ENCODE measurements at regions not wholly inside any gene's neighbourhood (a gene's known extent, or its start where the extent isn't known, plus 50 kb on each side); places are given as distances from the start of the nearest gene placed in this dataset.

GRCh38 chr16:60646631-60647030 lies 1389.6 kb downstream of the CDH8 start:
- TF ChIP-seq YY1 (IDR thresholded peaks at IDR 0.05; ENCODE audit: low read depth) (no peak), CEBPB (IDR thresholded peaks at IDR 0.05) (no peak)

- TF ChIP-seq TCF12 (IDR thresholded peaks at IDR 0.05; ENCODE audit: low read depth) (no peak), TEAD4 (IDR thresholded peaks at IDR 0.05) (no peak), CREB1 (IDR thresholded peaks at IDR 0.05; ENCODE audit: low read depth) (no peak), ZBTB7A (IDR thresholded peaks at IDR 0.05; ENCODE audit: low read depth) (no peak), RAD21 (IDR thresholded peaks at IDR 0.05; ENCODE audit: low read depth) (no peak), MAX (IDR thresholded peaks at IDR 0.05) (no peak), EGR1 (IDR thresholded peaks at IDR 0.05) (no peak), FOXM1 (IDR thresholded peaks at IDR 0.05; ENCODE audit: borderline replicate concordance, low read depth) (no peak), EP300 (IDR thresholded peaks at IDR 0.05; ENCODE audit: borderline replicate concordance) (no peak), REST (IDR thresholded peaks at IDR 0.05; ENCODE audit: low read depth) (no peak), NFIC (IDR thresholded peaks at IDR 0.05) (no peak), CEBPB (IDR thresholded peaks at IDR 0.05) (no peak), TAF1 (IDR thresholded peaks at IDR 0.05; ENCODE audit: low read depth) (no peak), YY1 (IDR thresholded peaks at IDR 0.05; ENCODE audit: low read depth) (no peak)
- TF ChIP-seq, protein P1, sequence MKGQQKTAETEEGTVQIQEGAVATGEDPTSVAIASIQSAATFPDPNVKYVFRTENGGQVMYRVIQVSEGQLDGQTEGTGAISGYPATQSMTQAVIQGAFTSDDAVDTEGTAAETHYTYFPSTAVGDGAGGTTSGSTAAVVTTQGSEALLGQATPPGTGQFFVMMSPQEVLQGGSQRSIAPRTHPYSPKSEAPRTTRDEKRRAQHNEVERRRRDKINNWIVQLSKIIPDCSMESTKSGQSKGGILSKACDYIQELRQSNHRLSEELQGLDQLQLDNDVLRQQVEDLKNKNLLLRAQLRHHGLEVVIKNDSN (IDR thresholded peaks at IDR 0.05) = no peak
Observed at GRCh38 chr16:60645541-60645940, 1390.7 kb downstream of the CDH8 start.

DNA sequence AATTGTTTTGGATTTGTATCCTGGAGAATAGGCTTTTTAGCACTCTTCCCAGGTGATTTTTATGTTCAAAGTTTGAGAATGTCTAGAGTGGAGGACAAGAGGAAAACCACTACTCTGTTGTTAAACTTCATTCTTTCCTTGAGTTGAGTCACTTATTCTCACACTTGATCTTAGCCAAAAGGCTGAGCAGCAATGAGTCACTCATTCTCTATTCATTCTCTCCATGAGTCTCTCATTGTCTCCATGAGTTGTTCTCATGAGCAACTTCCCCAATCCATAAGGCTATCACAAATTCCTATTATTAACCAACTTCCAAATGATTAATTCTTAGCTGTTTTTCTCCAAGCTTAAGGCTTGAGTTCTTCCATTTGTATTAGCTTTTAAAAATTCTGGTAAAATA lies 1393.3 kb downstream of the CDH8 start:
- TF ChIP-seq, protein P1 (IDR thresholded peaks at IDR 0.05) = no peak
- TF ChIP-seq TAF1 (IDR thresholded peaks at IDR 0.05; ENCODE audit: low read depth) (no peak), NFIC (IDR thresholded peaks at IDR 0.05) (no peak), CEBPB (IDR thresholded peaks at IDR 0.05) (no peak), RAD21 (IDR thresholded peaks at IDR 0.05; ENCODE audit: low read depth) (no peak), TCF12 (IDR thresholded peaks at IDR 0.05; ENCODE audit: low read depth) (no peak), CREB1 (IDR thresholded peaks at IDR 0.05; ENCODE audit: low read depth) (no peak), YY1 (IDR thresholded peaks at IDR 0.05; ENCODE audit: low read depth) (no peak), MAX (IDR thresholded peaks at IDR 0.05) (no peak), TEAD4 (IDR thresholded peaks at IDR 0.05) (no peak)

GRCh38 chr16:60641067-60641665 lies 1395.1 kb downstream of the CDH8 start:
- TF ChIP-seq CREB1 (IDR thresholded peaks at IDR 0.05; ENCODE audit: low read depth) (no peak), YY1 (IDR thresholded peaks at IDR 0.05; ENCODE audit: low read depth) (no peak), TEAD4 (IDR thresholded peaks at IDR 0.05) (no peak), NFIC (IDR thresholded peaks at IDR 0.05) (no peak), TCF12 (IDR thresholded peaks at IDR 0.05; ENCODE audit: low read depth) (no peak), REST (IDR thresholded peaks at IDR 0.05; ENCODE audit: low read depth) (no peak), RAD21 (IDR thresholded peaks at IDR 0.05; ENCODE audit: low read depth) (no peak), EP300 (IDR thresholded peaks at IDR 0.05; ENCODE audit: borderline replicate concordance) (no peak), CEBPB (IDR thresholded peaks at IDR 0.05) (no peak), FOXM1 (IDR thresholded peaks at IDR 0.05; ENCODE audit: borderline replicate concordance, low read depth) (no peak), EGR1 (IDR thresholded peaks at IDR 0.05) (no peak), TAF1 (IDR thresholded peaks at IDR 0.05; ENCODE audit: low read depth) (no peak), ZBTB7A (IDR thresholded peaks at IDR 0.05; ENCODE audit: low read depth) (no peak), MAX (IDR thresholded peaks at IDR 0.05) (no peak)
- TF ChIP-seq, protein P1 (IDR thresholded peaks at IDR 0.05) = no peak

GRCh38 chr16:60640038-60640437 lies 1396.2 kb downstream of the CDH8 start:
- no peak for TF ChIP-seq ZBTB7A (IDR thresholded peaks at IDR 0.05; ENCODE audit: low read depth)
- TF ChIP-seq MAX (IDR thresholded peaks at IDR 0.05) = no peak
- TF ChIP-seq, protein P1 (IDR thresholded peaks at IDR 0.05) = no peak
- TF ChIP-seq NFIC (IDR thresholded peaks at IDR 0.05) = no peak
- TF ChIP-seq EP300 (IDR thresholded peaks at IDR 0.05; ENCODE audit: borderline replicate concordance) = no peak
- no peak for TF ChIP-seq CREB1 (IDR thresholded peaks at IDR 0.05; ENCODE audit: low read depth)
- TF ChIP-seq TAF1 (IDR thresholded peaks at IDR 0.05; ENCODE audit: low read depth) = no peak
